ENCODE measurements at regions not wholly inside any gene's neighbourhood (a gene's known extent, or its start where the extent isn't known, plus 50 kb on each side); places are given as distances from the start of the nearest gene placed in this dataset.

- H3K4me3 ChIP-seq (ENCODE audit: low read depth in 2 of 2, low read length in 2 of 2): no peak overlapping the region
- in situ Hi-C loops (cut with HindIII; ENCODE audit: low pct_unique_long_range_greater_than_20kb, low sequenced_read_pairs) (no loop called here), intact Hi-C loops (cut with micrococcal nuclease; ENCODE audit: unreplicated experiment) (no loop called here)
- POLR2A ChIA-PET: no interaction called here
- BruUV-seq (replicated peaks): no TSS peak
- no peaks in the 10 kb centered on the region for H3K9me3 ChIP-seq (ENCODE audit: control insufficient read depth, insufficient read depth, low read depth, low read length)
- no peak for DNase-seq (ENCODE audit: low read depth, low spot score)
- TF ChIP-seq TCF7L2 (IDR thresholded peaks at IDR 0.05; ENCODE audit: low read depth, low read length): no peak
- TF ChIP-seq CTCF (IDR thresholded peaks at IDR 0.05): no peak
- TF ChIP-seq SIN3A (IDR thresholded peaks at IDR 0.05; ENCODE audit: borderline replicate concordance, insufficient read depth, low read depth, low read length): no peak
- TF ChIP-seq POLR2AphosphoS5 (IDR thresholded peaks at IDR 0.05; ENCODE audit: low read depth, low read length): no peak
- TF ChIP-seq REST (IDR thresholded peaks at IDR 0.05; ENCODE audit: insufficient read depth in 1 of 2, low read depth in 2 of 2, low read length in 1 of 2): no peak
- no peaks in the 10 kb centered on the region for H3K4me1 ChIP-seq (ENCODE audit: control insufficient read depth, insufficient read depth, low read length)
- no peak for ATAC-seq
- CTCF ChIA-PET: no interaction called here
- no peak overlapping the region for H3K27ac ChIP-seq (ENCODE audit: low read length)
- H3K36me3 ChIP-seq (ENCODE audit: control insufficient read depth, insufficient read depth, low read length): no peaks in the 10 kb centered on the region
- no peaks in the 10 kb centered on the region for H3K27me3 ChIP-seq (ENCODE audit: control insufficient read depth, insufficient read depth, low read length)
Observed at GRCh38 chr4:101678180-101678579, 112.3 kb upstream of the BANK1 start.

- in situ Hi-C loops (cut with HindIII; ENCODE audit: low pct_unique_long_range_greater_than_20kb, low sequenced_read_pairs): no loop called here
- H3K27me3 ChIP-seq (ENCODE audit: control insufficient read depth, insufficient read depth, low read length): no peaks in the 10 kb centered on the region
- intact Hi-C loops (cut with micrococcal nuclease; ENCODE audit: unreplicated experiment): no loop called here
- DNase-seq (ENCODE audit: low read depth, low spot score) (no peak), ATAC-seq (no peak)
- no peaks in the 10 kb centered on the region for H3K9me3 ChIP-seq (ENCODE audit: control insufficient read depth, insufficient read depth, low read depth, low read length)
- no peak for TF ChIP-seq REST (IDR thresholded peaks at IDR 0.05; ENCODE audit: insufficient read depth in 1 of 2, low read depth in 2 of 2, low read length in 1 of 2)
- no peak for TF ChIP-seq SIN3A (IDR thresholded peaks at IDR 0.05; ENCODE audit: borderline replicate concordance, insufficient read depth, low read depth, low read length)
- no peak for TF ChIP-seq POLR2AphosphoS5 (IDR thresholded peaks at IDR 0.05; ENCODE audit: low read depth, low read length)
- no peak for TF ChIP-seq TCF7L2 (IDR thresholded peaks at IDR 0.05; ENCODE audit: low read depth, low read length)
- TF ChIP-seq CTCF (IDR thresholded peaks at IDR 0.05): no peak
- ChIA-PET CTCF (no interaction called here), POLR2A (no interaction called here)
- no peak overlapping the region for H3K27ac ChIP-seq (ENCODE audit: low read length)
- H3K4me3 ChIP-seq (ENCODE audit: low read depth in 2 of 2, low read length in 2 of 2): no peak overlapping the region
- H3K4me1 ChIP-seq (ENCODE audit: control insufficient read depth, insufficient read depth, low read length): no peaks in the 10 kb centered on the region
- no TSS peak for BruUV-seq (replicated peaks)
- no peaks in the 10 kb centered on the region; the same call in 1 of the 2 replicates for H3K36me3 ChIP-seq (ENCODE audit: control insufficient read depth, insufficient read depth, low read length)
Observed at GRCh38 chr4:101670897-101671296, 119.6 kb upstream of the BANK1 start.
